BE2C (cell line): ENCODE measurements at regions not wholly inside any gene's neighbourhood (a gene's known extent, or its start where the extent isn't known, plus 50 kb on each side); places are given as distances from the start of the nearest gene placed in this dataset.

ENCODE experiments used
- DNase-seq: peaks from one replicate; pipeline ENCODE4 v3.0.0-alpha.2; 2020
- H3K27me3 ChIP-seq: fragments of 250-450 bp; sonication (Bioruptor Pico); 2 replicates; pipeline ENCODE4 v1.5.1; 2020; ENCODE audit warnings: mild to moderate bottlenecking
- H3K36me3 ChIP-seq: fragments of 250-450 bp; sonication (Bioruptor Pico); 2 replicates; pipeline ENCODE4 v1.5.1; 2020; ENCODE audit warnings: mild to moderate bottlenecking
- H3K4me1 ChIP-seq: fragments of 250-450 bp; sonication (Bioruptor Pico); 2 replicates; pipeline ENCODE4 v1.5.1; 2020
- H3K4me3 ChIP-seq: 2 replicates; pipeline ENCODE4 v1.5.1; 2011; ENCODE audit warnings: low read depth, low read length
- H3K9me3 ChIP-seq: fragments of 250-450 bp; sonication (Bioruptor Pico); 2 replicates; pipeline ENCODE4 v1.5.1; 2020
- TF ChIP-seq, protein P1 (sequence below): IDR thresholded peaks from 2 replicates; pipeline ENCODE4 v1.5.1; 2012; ENCODE audit warnings: mild to moderate bottlenecking, low read depth, low read length

DNA sequence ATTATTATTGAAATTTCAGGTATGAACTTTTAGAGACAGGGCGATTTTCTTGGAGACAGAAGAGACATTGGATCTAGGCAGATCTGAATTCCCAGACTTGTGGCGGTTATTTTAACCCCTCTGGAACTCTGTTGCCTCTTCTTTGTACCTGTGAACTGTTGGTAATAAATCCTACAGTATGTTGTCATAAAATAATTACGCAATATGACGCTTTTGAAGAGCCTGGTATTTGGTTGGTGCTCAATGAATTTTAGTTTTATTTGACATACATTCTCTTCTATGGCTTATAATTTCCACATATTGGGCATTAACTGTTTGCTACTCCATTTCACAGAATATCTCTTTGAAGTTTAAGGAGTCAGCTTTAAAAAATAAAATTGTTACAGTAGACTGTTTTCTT, 1496.1 kb upstream of the IGFBP7 start:
- no peaks in the 10 kb centered on the region for H3K9me3 ChIP-seq
- DNase-seq, result no peak
- TF ChIP-seq, protein P1, sequence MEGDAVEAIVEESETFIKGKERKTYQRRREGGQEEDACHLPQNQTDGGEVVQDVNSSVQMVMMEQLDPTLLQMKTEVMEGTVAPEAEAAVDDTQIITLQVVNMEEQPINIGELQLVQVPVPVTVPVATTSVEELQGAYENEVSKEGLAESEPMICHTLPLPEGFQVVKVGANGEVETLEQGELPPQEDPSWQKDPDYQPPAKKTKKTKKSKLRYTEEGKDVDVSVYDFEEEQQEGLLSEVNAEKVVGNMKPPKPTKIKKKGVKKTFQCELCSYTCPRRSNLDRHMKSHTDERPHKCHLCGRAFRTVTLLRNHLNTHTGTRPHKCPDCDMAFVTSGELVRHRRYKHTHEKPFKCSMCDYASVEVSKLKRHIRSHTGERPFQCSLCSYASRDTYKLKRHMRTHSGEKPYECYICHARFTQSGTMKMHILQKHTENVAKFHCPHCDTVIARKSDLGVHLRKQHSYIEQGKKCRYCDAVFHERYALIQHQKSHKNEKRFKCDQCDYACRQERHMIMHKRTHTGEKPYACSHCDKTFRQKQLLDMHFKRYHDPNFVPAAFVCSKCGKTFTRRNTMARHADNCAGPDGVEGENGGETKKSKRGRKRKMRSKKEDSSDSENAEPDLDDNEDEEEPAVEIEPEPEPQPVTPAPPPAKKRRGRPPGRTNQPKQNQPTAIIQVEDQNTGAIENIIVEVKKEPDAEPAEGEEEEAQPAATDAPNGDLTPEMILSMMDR, result no peak

DNA sequence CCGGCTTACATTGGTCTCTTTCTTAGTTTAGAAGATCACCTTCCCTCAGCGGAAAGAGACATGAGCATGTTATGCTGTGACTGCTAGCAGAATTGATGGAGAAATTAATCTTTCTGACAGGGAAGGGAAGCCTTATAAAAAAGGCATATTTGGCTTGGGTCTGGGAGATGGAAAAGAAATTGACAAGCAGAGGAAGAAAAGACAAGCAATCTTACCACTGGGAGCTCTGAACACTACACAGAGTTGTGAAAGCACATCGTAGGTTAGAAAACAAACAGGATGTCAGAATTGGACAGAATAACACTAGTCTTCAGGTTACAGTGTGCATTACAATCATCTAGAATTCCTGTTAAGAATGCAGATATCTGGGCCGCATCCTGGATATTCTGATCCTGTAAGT, 1493.8 kb upstream of the IGFBP7 start:
- Histone ChIP-seq H3K36me3 (no peaks in the 10 kb centered on the region), H3K4me3 (no peak overlapping the region), H3K9me3 (no peaks in the 10 kb centered on the region), H3K27me3 (no peaks in the 10 kb centered on the region), H3K4me1 (no peaks in the 10 kb centered on the region)
- TF ChIP-seq, protein P1, result no peak
- no peak for DNase-seq

More for the DNA sequence above, 1496.1 kb upstream of the IGFBP7 start:
- Histone ChIP-seq H3K27me3 (no peaks in the 10 kb centered on the region), H3K4me1 (no peaks in the 10 kb centered on the region), H3K36me3 (no peaks in the 10 kb centered on the region), H3K4me3 (no peak overlapping the region)

DNA sequence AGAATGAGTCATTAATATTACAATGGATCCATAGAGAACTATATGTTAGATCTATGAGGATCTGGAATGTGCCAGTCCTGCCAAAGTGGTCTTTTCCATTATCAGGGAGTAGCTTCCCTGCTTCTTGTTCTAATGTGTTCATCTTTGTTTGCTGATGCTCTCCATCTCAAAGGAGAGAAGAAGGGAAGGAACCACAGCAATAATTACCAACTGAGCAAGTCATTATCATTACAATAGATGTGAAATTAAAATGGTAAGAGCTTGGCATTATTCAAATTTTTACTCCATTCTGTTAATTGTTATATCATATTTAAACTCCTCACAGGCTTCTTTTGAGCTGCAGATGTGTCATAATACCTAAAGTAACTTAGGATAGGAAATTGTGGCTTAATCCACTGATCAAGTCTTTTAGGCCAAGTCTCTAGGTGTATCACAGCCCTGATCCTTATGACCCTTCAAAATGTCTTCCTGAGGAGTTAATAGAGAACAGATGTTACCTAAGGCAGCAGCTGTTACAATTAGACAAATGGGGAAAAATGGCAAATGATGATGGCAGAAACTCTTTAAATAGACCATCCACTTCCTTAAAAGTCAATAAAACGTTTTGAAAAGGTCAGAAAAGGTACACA, 1492.7 kb upstream of the IGFBP7 start:
- no peak overlapping the region for H3K4me3 ChIP-seq
- no peak for DNase-seq
- H3K4me1 ChIP-seq, result no peaks in the 10 kb centered on the region
- TF ChIP-seq, protein P1, result no peak
- no peaks in the 10 kb centered on the region for H3K27me3 ChIP-seq
- no peaks in the 10 kb centered on the region for H3K9me3 ChIP-seq
- no peaks in the 10 kb centered on the region for H3K36me3 ChIP-seq

DNA sequence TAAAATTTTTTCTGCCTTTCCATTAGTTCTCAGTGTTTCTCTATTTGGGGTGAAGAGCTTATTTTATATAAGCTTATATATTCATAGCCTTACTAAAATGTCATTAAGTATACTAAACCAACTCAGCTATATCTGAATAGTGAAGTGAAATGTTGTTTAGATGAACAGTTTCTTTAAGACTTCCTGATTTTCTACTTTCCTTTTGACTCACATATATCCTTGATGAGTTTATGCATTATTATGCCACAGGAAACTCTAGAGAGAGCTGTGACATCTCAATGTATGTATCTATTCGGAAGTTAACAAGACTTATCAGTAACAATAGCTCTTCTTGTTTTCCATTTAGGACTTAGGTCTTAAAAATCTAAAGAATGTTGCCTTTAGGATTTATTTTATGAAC, 1491.8 kb upstream of the IGFBP7 start:
- Histone ChIP-seq H3K36me3 (no peaks in the 10 kb centered on the region), H3K4me3 (no peak overlapping the region), H3K4me1 (no peaks in the 10 kb centered on the region), H3K9me3 (no peaks in the 10 kb centered on the region), H3K27me3 (no peaks in the 10 kb centered on the region)
- TF ChIP-seq, protein P1, result no peak
- no peak for DNase-seq

DNA sequence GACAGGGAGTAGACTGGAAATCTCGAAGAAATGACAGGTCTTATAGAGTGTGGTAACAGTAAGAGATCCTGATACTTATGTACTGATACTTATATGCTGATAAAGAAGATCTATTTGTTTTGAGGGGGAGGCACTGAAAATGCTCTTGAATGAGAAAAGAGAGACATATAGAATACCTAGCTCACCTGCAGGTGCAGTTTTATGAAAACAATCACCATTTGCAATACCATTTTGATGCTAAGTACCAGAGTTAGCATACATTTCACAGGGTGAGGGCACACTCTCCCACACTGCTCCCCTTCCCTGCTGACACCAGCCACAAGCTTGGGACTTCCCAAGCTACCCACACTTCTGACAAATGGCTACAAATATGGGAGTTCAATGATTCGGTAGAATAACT, 1490.1 kb upstream of the IGFBP7 start:
- no peaks in the 10 kb centered on the region for H3K36me3 ChIP-seq
- no peaks in the 10 kb centered on the region for H3K27me3 ChIP-seq
- TF ChIP-seq, protein P1, result no peak
- no peak overlapping the region for H3K4me3 ChIP-seq
- H3K4me1 ChIP-seq, result no peaks in the 10 kb centered on the region
- no peak for DNase-seq
- H3K9me3 ChIP-seq, result no peaks in the 10 kb centered on the region

DNA sequence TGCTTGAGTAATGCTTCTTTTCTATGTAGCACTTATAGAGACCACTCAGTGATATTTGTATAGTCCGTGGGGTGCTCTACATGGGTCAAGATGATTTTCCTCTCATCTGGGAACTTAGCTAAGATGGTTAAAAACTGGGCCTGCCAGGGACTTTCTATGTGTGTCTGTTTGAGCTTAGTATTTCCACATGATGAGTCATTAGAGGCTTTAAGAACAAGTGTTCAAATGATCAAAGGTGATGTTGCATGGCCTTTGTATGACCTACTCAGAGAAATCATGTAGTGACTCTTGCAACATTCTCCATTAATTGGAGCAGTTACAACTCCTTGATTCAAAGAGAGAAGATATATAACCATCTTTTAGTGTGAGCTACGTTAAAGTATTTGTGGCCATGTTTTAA, 1480.5 kb upstream of the IGFBP7 start:
- no peak for DNase-seq
- Histone ChIP-seq H3K9me3 (no peaks in the 10 kb centered on the region), H3K36me3 (no peaks in the 10 kb centered on the region), H3K4me3 (no peak overlapping the region), H3K4me1 (no peaks in the 10 kb centered on the region), H3K27me3 (no peaks in the 10 kb centered on the region)
- TF ChIP-seq, protein P1, result no peak
